ENCODE measurements at regions not wholly inside any gene's neighbourhood (a gene's known extent, or its start where the extent isn't known, plus 50 kb on each side); places are given as distances from the start of the nearest gene placed in this dataset.

GRCh38 chr1:57860931-57861565 lies 437.2 kb upstream of the DAB1 start:
- DNase-seq (ENCODE audit: low spot score), result no peak
- POLR2A ChIA-PET (ENCODE audit: low non-redundant PET), result no interaction called here
- H3K27ac ChIP-seq (ENCODE audit: low read depth, low read length, poor library complexity, severe bottlenecking), result no peak overlapping the region
- H3K9me3 ChIP-seq (ENCODE audit: low read depth, low read length, poor library complexity, severe bottlenecking), result no peaks in the 10 kb centered on the region
- TF ChIP-seq CTCF (conservative IDR thresholded peaks at IDR 0.05; ENCODE audit: low read depth, low read length), result no peak
- TF ChIP-seq EZH2 (IDR thresholded peaks at IDR 0.05; ENCODE audit: borderline replicate concordance, low read depth, low read length, poor library complexity, severe bottlenecking), result no peak
- H3K4me3 ChIP-seq (ENCODE audit: low read depth, low read length, poor library complexity, severe bottlenecking), result no peak overlapping the region
- H3K27me3 ChIP-seq (replicated peaks; ENCODE audit: insufficient read depth, low read depth, low read length, poor library complexity), result no peaks in the 10 kb centered on the region
- no TSS peak for BruUV-seq (replicated peaks)
- no peaks in the 10 kb centered on the region for H3K36me3 ChIP-seq (ENCODE audit: insufficient read depth, low read length, poor library complexity, severe bottlenecking)
- CTCF ChIA-PET, result no interaction called here
- intact Hi-C loops (cut with micrococcal nuclease; ENCODE audit: unreplicated experiment), result no loop called here
- H3K4me1 ChIP-seq (ENCODE audit: insufficient read depth, low read length, poor library complexity, severe bottlenecking), result no peaks in the 10 kb centered on the region

- H3K36me3 ChIP-seq (ENCODE audit: insufficient read depth, low read length, poor library complexity, severe bottlenecking), result no peaks in the 10 kb centered on the region
- no peaks in the 10 kb centered on the region for H3K27me3 ChIP-seq (replicated peaks; ENCODE audit: insufficient read depth, low read depth, low read length, poor library complexity)
- H3K9me3 ChIP-seq (ENCODE audit: low read depth, low read length, poor library complexity, severe bottlenecking), result no peaks in the 10 kb centered on the region
- TF ChIP-seq EZH2 (IDR thresholded peaks at IDR 0.05; ENCODE audit: borderline replicate concordance, low read depth, low read length, poor library complexity, severe bottlenecking), result no peak
- POLR2A ChIA-PET (ENCODE audit: low non-redundant PET), result no interaction called here
- no TSS peak for BruUV-seq (replicated peaks)
- intact Hi-C loops (cut with micrococcal nuclease; ENCODE audit: unreplicated experiment), result no loop called here
- no peaks in the 10 kb centered on the region for H3K4me1 ChIP-seq (ENCODE audit: insufficient read depth, low read length, poor library complexity, severe bottlenecking)
- CTCF ChIA-PET, result no interaction called here
- no peak overlapping the region for H3K4me3 ChIP-seq (ENCODE audit: low read depth, low read length, poor library complexity, severe bottlenecking)
- no peak overlapping the region for H3K27ac ChIP-seq (ENCODE audit: low read depth, low read length, poor library complexity, severe bottlenecking)
- no peak for DNase-seq (ENCODE audit: low spot score)
These were observed 436.5 kb upstream of the DAB1 start for GRCh38 chr1:57860325-57860724.

- CTCF ChIA-PET, result no interaction called here
- TF ChIP-seq EZH2 (IDR thresholded peaks at IDR 0.05; ENCODE audit: borderline replicate concordance, low read depth, low read length, poor library complexity, severe bottlenecking) (no peak), CTCF (conservative IDR thresholded peaks at IDR 0.05; ENCODE audit: low read depth, low read length) (no peak)
- no peaks in the 10 kb centered on the region for H3K4me1 ChIP-seq (ENCODE audit: insufficient read depth, low read length, poor library complexity, severe bottlenecking)
- no peak overlapping the region for H3K4me3 ChIP-seq (ENCODE audit: low read depth, low read length, poor library complexity, severe bottlenecking)
- no TSS peak for BruUV-seq (replicated peaks)
- intact Hi-C loops (cut with micrococcal nuclease; ENCODE audit: unreplicated experiment), result no loop called here
- DNase-seq (ENCODE audit: low spot score), result no peak
- no peaks in the 10 kb centered on the region for H3K27me3 ChIP-seq (replicated peaks; ENCODE audit: insufficient read depth, low read depth, low read length, poor library complexity)
- H3K27ac ChIP-seq (ENCODE audit: low read depth, low read length, poor library complexity, severe bottlenecking), result no peak overlapping the region
- no peaks in the 10 kb centered on the region for H3K9me3 ChIP-seq (ENCODE audit: low read depth, low read length, poor library complexity, severe bottlenecking)
- H3K36me3 ChIP-seq (ENCODE audit: insufficient read depth, low read length, poor library complexity, severe bottlenecking), result no peaks in the 10 kb centered on the region
- POLR2A ChIA-PET (ENCODE audit: low non-redundant PET), result no interaction called here
These were observed 434.9 kb upstream of the DAB1 start for GRCh38 chr1:57858740-57859139.

GRCh38 chr1:57857809-57858208 lies 433.9 kb upstream of the DAB1 start:
- Histone ChIP-seq H3K4me1 (ENCODE audit: insufficient read depth, low read length, poor library complexity, severe bottlenecking) (no peaks in the 10 kb centered on the region), H3K27ac (ENCODE audit: low read depth, low read length, poor library complexity, severe bottlenecking) (no peak overlapping the region), H3K36me3 (ENCODE audit: insufficient read depth, low read length, poor library complexity, severe bottlenecking) (no peaks in the 10 kb centered on the region), H3K4me3 (ENCODE audit: low read depth, low read length, poor library complexity, severe bottlenecking) (no peak overlapping the region), H3K9me3 (ENCODE audit: low read depth, low read length, poor library complexity, severe bottlenecking) (no peaks in the 10 kb centered on the region), H3K27me3 (replicated peaks; ENCODE audit: insufficient read depth, low read depth, low read length, poor library complexity) (no peaks in the 10 kb centered on the region)
- ChIA-PET POLR2A (ENCODE audit: low non-redundant PET) (no interaction called here), CTCF (interaction anchor here (0.7 kb wide), 1 partner anchor 12 kb away, joined by 3 read pairs; no protein-coding TSS in a partner anchor)
- peak; percentile 63 for DNase-seq (ENCODE audit: low spot score)
- TF ChIP-seq EZH2 (IDR thresholded peaks at IDR 0.05; ENCODE audit: borderline replicate concordance, low read depth, low read length, poor library complexity, severe bottlenecking), result no peak
- no TSS peak for BruUV-seq (replicated peaks)
- intact Hi-C loops (cut with micrococcal nuclease; ENCODE audit: unreplicated experiment), result no loop called here
